Mesenchymal stem cell (in vitro differentiated cells and primary cell): ENCODE measurements at regions not wholly inside any gene's neighbourhood (a gene's known extent, or its start where the extent isn't known, plus 50 kb on each side); places are given as distances from the start of the nearest gene placed in this dataset.

ENCODE experiments used
- DNase-seq: peaks from one replicate; pipeline ENCODE4 v3.0.0-alpha.2; 2013
- H2AFZ ChIP-seq: one replicate; pipeline ENCODE4 v1.6.1; 2013; ENCODE audit warnings: low read depth, mild to moderate bottlenecking, control low read depth, inconsistent platforms, low read length, moderate library complexity
- H2AK5ac ChIP-seq: 2 replicates; pipeline ENCODE4 v1.6.1; 2013; ENCODE audit warnings: low read length, moderate library complexity, mild to moderate bottlenecking, inconsistent platforms; ENCODE audit not compliant: severe bottlenecking
- H2BK120ac ChIP-seq: one replicate; pipeline ENCODE4 v1.6.1; 2013; ENCODE audit warnings: low read depth, mild to moderate bottlenecking, inconsistent platforms, low read length, moderate library complexity
- H2BK12ac ChIP-seq, 2 experiments: one replicate each; pipeline ENCODE4 v1.6.1; 2013; ENCODE audit warnings: inconsistent platforms in 2 of 2, low read length in 2 of 2, mild to moderate bottlenecking in 2 of 2, moderate library complexity in 2 of 2, control low read depth in 1 of 2
- H2BK15ac ChIP-seq: one replicate; pipeline ENCODE4 v1.6.1; 2013; ENCODE audit warnings: mild to moderate bottlenecking, low read depth, inconsistent platforms; ENCODE audit not compliant: poor library complexity, severe bottlenecking
- H2BK5ac ChIP-seq: 2 replicates; pipeline ENCODE4 v1.6.1; 2013; ENCODE audit warnings: low read depth, mild to moderate bottlenecking, low read length, control low read depth, inconsistent platforms; ENCODE audit not compliant: poor library complexity, severe bottlenecking
- H3K14ac ChIP-seq, 2 experiments: one replicate each; pipeline ENCODE4 v1.6.1; 2013; ENCODE audit warnings: inconsistent platforms in 2 of 2, low read length in 2 of 2, control low read depth in 1 of 2, mild to moderate bottlenecking in 1 of 2, moderate library complexity in 1 of 2
- H3K18ac ChIP-seq, 2 experiments: one replicate each; pipeline ENCODE4 v1.6.1; 2013; ENCODE audit warnings: inconsistent platforms in 2 of 2, low read length in 2 of 2, control low read depth in 1 of 2, low read depth in 1 of 2, mild to moderate bottlenecking in 1 of 2
- H3K23ac ChIP-seq, 2 experiments: one replicate each; pipeline ENCODE4 v1.6.1; 2013; ENCODE audit warnings: inconsistent platforms in 2 of 2, low read length in 2 of 2, mild to moderate bottlenecking in 2 of 2, moderate library complexity in 2 of 2, control low read depth in 1 of 2
- H3K27ac ChIP-seq: 2 replicates; pipeline ENCODE4 v1.5.1; 2013; ENCODE audit warnings: mild to moderate bottlenecking, moderate library complexity, low read length, control low read depth, inconsistent platforms; ENCODE audit not compliant: poor library complexity, severe bottlenecking
- H3K27me3 ChIP-seq, 2 experiments: 2 replicates each; pipeline versions ENCODE4 v1.6.1 to v1.7.0; 2013; ENCODE audit warnings: low read length in 2 of 2, mild to moderate bottlenecking in 2 of 2, moderate library complexity in 2 of 2, control low read depth in 1 of 2, inconsistent platforms in 1 of 2; ENCODE audit not compliant: control insufficient read depth in 1 of 2, insufficient read depth in 1 of 2
- H3K36me3 ChIP-seq, 2 experiments: 2 replicates each; pipeline versions ENCODE4 v1.6.1 to v1.7.0; 2013; ENCODE audit warnings: low read length in 2 of 2, control low read depth in 1 of 2, inconsistent platforms in 1 of 2, low read depth in 1 of 2, mild to moderate bottlenecking in 1 of 2; ENCODE audit not compliant: insufficient read depth in 2 of 2, control insufficient read depth in 1 of 2
- H3K4ac ChIP-seq, 2 experiments: one replicate each; pipeline ENCODE4 v1.6.1; 2013; ENCODE audit warnings: inconsistent platforms in 2 of 2, low read length in 2 of 2, mild to moderate bottlenecking in 2 of 2, moderate library complexity in 2 of 2, control low read depth in 1 of 2, low read depth in 1 of 2
- H3K4me1 ChIP-seq: 2 replicates; pipeline ENCODE4 v1.6.1; 2013; ENCODE audit warnings: low read depth, low read length, control low read depth; ENCODE audit not compliant: control insufficient read depth, insufficient read depth
- H3K4me2 ChIP-seq: 2 replicates; pipeline ENCODE4 v1.6.1; 2013; ENCODE audit warnings: low read length, mild to moderate bottlenecking, inconsistent platforms; ENCODE audit not compliant: poor library complexity, severe bottlenecking
- H3K4me3 ChIP-seq, 2 experiments: 2 replicates each; pipeline versions ENCODE4 v1.5.1 to v1.7.0; 2013; ENCODE audit warnings: low read length in 2 of 2, mild to moderate bottlenecking in 2 of 2, control low read depth in 1 of 2, low read depth in 1 of 2; ENCODE audit not compliant: insufficient read depth in 1 of 2
- H3K79me1 ChIP-seq: replicated peaks from 2 replicates; pipeline ENCODE4 v1.6.1; 2013; ENCODE audit warnings: mild to moderate bottlenecking, control low read depth, low read length, inconsistent platforms; ENCODE audit not compliant: poor library complexity, severe bottlenecking
- H3K9ac ChIP-seq: 2 replicates; pipeline ENCODE4 v1.7.0; 2013; ENCODE audit warnings: mild to moderate bottlenecking, low read length, moderate library complexity
- H3K9me3 ChIP-seq: 2 replicates; pipeline ENCODE4 v1.7.0; 2013; ENCODE audit warnings: mild to moderate bottlenecking, low read length; ENCODE audit not compliant: control insufficient read depth
- H4K8ac ChIP-seq: one replicate; pipeline ENCODE4 v1.6.1; 2013; ENCODE audit warnings: inconsistent platforms, mild to moderate bottlenecking, low read length, moderate library complexity
- H4K91ac ChIP-seq: one replicate; pipeline ENCODE4 v1.6.1; 2013; ENCODE audit warnings: mild to moderate bottlenecking, low read length, inconsistent platforms
- WGBS: methylation state at CpG from one replicate; pipeline ENCODE4 v1.1.7; 2013; ENCODE audit warnings: mixed read lengths; 5-methylcytosine and 5-hydroxymethylcytosine counted together

DNA sequence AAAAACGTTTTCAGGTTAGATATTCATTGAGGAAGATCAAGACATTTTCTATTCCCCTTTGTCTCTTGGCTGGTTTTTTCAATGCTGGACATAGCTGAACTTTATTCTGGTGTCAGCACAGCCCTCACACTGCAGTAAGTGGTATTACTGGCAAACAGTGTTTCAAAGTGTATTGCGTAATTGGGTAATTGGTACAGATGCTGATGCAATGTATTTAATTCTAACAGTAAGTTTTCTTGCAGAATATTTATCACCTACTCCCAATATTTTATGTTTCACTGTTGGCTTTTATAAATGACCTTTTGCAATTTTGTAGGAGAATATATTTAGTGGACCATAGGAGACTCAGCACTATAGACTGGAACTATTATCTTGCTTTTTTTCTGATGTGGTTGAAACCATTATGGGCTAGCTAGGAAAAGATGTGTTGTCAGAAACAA is 287.6 kb upstream of the SOX4 start:
- 78% methylated on average over 1 of the region's 2 CpGs for WGBS
- Histone ChIP-seq H2BK15ac (no peak overlapping the region), H3K18ac (no peak overlapping the region), H3K9me3 (peaks cover 12% of the 10 kb centered on the region), H3K4ac (no peak overlapping the region), H2BK120ac (no peak overlapping the region), H3K27ac (no peak overlapping the region), H3K23ac (no peak overlapping the region), H2BK5ac (no peak overlapping the region), H3K4me1 (no peaks in the 10 kb centered on the region), H3K36me3 (no peaks in the 10 kb centered on the region), H3K9ac (no peak overlapping the region), H3K27me3 (no peaks in the 10 kb centered on the region), H4K8ac (no peak overlapping the region), H3K4me3 (no peak overlapping the region), H2BK12ac (no peak overlapping the region), H3K14ac (no peak overlapping the region), H3K4me2 (no peak overlapping the region), H4K91ac (no peak overlapping the region), H2AK5ac (no peak overlapping the region), H2AFZ (no peak overlapping the region), H3K79me1 (no peaks in the 10 kb centered on the region)
- DNase-seq, result peak; percentile 61

DNA sequence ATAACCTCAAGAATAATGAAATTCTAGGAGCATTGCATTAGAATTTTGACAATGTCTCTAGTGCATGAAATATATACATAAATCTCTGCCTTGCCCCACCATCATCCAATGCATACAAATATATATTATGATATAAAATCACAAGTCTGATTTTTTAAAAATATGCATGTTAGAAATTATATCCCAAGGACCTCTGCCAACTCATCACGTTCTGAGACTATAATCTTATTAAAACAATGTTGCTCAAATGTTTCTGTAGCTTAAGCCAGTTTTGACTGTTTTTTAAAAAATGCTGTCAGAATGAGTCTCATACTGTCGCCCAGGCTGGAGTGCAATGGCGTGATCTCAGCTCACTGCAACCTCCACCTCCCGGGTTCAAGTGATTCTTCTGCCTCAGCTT is 287.0 kb upstream of the SOX4 start:
- no peak for DNase-seq
- Histone ChIP-seq H4K91ac (no peak overlapping the region), H3K79me1 (no peaks in the 10 kb centered on the region), H2BK5ac (no peak overlapping the region), H3K18ac (no peak overlapping the region), H2BK120ac (no peak overlapping the region), H3K27ac (no peak overlapping the region), H3K4me1 (no peaks in the 10 kb centered on the region), H3K36me3 (no peaks in the 10 kb centered on the region), H2AFZ (no peak overlapping the region), H3K9ac (no peak overlapping the region), H3K23ac (no peak overlapping the region), H3K4me2 (no peak overlapping the region), H2BK12ac (no peak overlapping the region), H3K4ac (no peak overlapping the region), H3K9me3 (peaks cover 12% of the 10 kb centered on the region), H4K8ac (no peak overlapping the region), H3K14ac (no peak overlapping the region), H2AK5ac (no peak overlapping the region), H2BK15ac (no peak overlapping the region), H3K27me3 (no peaks in the 10 kb centered on the region), H3K4me3 (no peak overlapping the region)
- 97% methylated on average over 3 of the region's 4 CpGs for WGBS

DNA sequence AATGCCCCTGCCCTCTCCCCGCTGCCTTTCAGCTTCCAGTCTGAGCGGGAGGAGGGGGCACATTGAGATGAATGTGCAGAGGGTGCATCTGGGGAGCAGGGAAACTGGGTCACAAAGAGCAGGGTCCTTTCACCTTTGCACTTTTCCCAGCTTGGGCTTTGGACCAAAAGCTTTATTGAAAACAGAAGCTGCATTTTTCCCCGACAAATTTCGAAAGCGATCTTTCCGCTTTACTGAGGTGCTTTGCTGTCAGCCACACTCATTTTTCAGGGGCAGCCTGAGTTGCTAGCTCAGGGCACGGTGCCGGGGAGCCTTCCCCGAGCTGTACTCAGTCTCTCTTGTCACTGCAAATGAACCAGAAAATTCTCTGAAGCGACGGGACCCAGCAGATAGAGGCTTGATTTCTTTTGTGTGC is 283.7 kb upstream of the SOX4 start:
- Histone ChIP-seq H3K23ac (no peak overlapping the region), H3K9me3 (no peaks in the 10 kb centered on the region), H3K27me3 (no peaks in the 10 kb centered on the region), H2BK15ac (no peak overlapping the region), H2BK120ac (no peak overlapping the region), H2BK12ac (no peak overlapping the region), H3K4me3 (peak overlapping the region in 1 of 2 experiments; percentile 64), H3K4me1 (no peaks in the 10 kb centered on the region), H3K18ac (no peak overlapping the region), H3K9ac (peak overlapping the region; percentile 72), H2AFZ (no peak overlapping the region), H4K91ac (no peak overlapping the region), H4K8ac (no peak overlapping the region), H3K4me2 (no peak overlapping the region), H3K4ac (no peak overlapping the region), H3K27ac (no peak overlapping the region), H3K14ac (no peak overlapping the region), H2BK5ac (no peak overlapping the region), H2AK5ac (no peak overlapping the region), H3K36me3 (no peaks in the 10 kb centered on the region), H3K79me1 (no peaks in the 10 kb centered on the region)
- no peak for DNase-seq
- 88% methylated on average over 9 of the region's 11 CpGs for WGBS

DNA sequence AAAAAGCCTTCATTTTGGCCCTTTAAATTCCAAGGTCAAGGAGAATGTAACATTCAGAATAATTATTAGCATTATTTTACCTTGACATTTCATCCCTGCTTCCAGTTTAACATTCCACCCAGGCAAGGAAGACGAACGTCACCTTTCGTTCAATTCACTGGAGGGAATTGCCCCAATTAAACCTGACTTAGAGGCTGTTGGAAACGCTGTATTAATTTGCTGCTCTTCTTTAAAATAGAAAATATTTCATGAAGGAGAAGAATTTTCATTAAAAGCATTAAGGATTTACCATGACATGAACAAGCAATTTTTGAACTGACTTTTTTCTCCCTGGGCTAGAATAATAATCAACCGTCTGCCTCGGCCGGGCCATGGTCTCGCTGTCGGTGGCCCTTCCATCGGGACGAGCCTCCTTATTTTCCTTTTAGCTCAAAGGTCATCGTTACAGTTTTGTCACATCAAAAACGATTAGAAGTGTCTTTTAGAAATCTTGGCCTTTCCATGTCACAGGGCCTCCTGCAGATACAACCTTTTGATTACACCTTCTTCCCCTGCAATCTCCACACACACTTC is 282.9 kb upstream of the SOX4 start:
- Histone ChIP-seq H3K4me2 (no peak overlapping the region), H2AK5ac (no peak overlapping the region), H3K36me3 (no peaks in the 10 kb centered on the region), H2BK120ac (no peak overlapping the region), H3K23ac (no peak overlapping the region), H3K4me1 (no peaks in the 10 kb centered on the region), H3K27ac (no peak overlapping the region), H2BK15ac (no peak overlapping the region), H4K8ac (no peak overlapping the region), H2BK5ac (no peak overlapping the region), H3K9ac (no peak overlapping the region), H3K4ac (no peak overlapping the region), H3K4me3 (no peak overlapping the region), H3K9me3 (no peaks in the 10 kb centered on the region), H3K79me1 (no peaks in the 10 kb centered on the region), H4K91ac (no peak overlapping the region), H3K27me3 (no peaks in the 10 kb centered on the region), H3K14ac (no peak overlapping the region), H2BK12ac (no peak overlapping the region), H3K18ac (no peak overlapping the region), H2AFZ (no peak overlapping the region)
- WGBS, result 94% methylated on average over 12 of the region's 13 CpGs
- no peak for DNase-seq
